H9 (cell line): ENCODE measurements at regions not wholly inside any gene's neighbourhood (a gene's known extent, or its start where the extent isn't known, plus 50 kb on each side); places are given as distances from the start of the nearest gene placed in this dataset.

Experiments used
- DNase-seq: peaks from one replicate; pipeline ENCODE4 v3.0.0-alpha.2; 2017
- H2AFZ ChIP-seq: one replicate; pipeline ENCODE4 v1.6.1; 2013; ENCODE audit warnings: mild to moderate bottlenecking, low read length, control low read depth, moderate library complexity
- H2AK5ac ChIP-seq: 2 replicates; pipeline ENCODE4 v1.6.1; 2013; ENCODE audit warnings: low read length, control low read depth, mixed read lengths; ENCODE audit not compliant: insufficient read length
- H2BK120ac ChIP-seq: one replicate; pipeline ENCODE4 v1.6.1; 2013; ENCODE audit warnings: low read depth, mild to moderate bottlenecking, low read length, control low read depth, inconsistent platforms; ENCODE audit not compliant: poor library complexity, severe bottlenecking
- H2BK12ac ChIP-seq: 2 replicates; pipeline ENCODE4 v1.6.1; 2013; ENCODE audit warnings: low read length, control low read depth, mixed read lengths, low read depth; ENCODE audit not compliant: insufficient read length
- H2BK15ac ChIP-seq: 2 replicates; pipeline ENCODE4 v1.6.1; 2013; ENCODE audit warnings: low read depth, low read length, control low read depth
- H2BK20ac ChIP-seq: one replicate; pipeline ENCODE4 v1.6.1; 2013; ENCODE audit warnings: low read depth, mild to moderate bottlenecking, low read length, control low read depth, inconsistent platforms; ENCODE audit not compliant: poor library complexity, severe bottlenecking
- H2BK5ac ChIP-seq: 2 replicates; pipeline ENCODE4 v1.6.1; 2013; ENCODE audit warnings: low read length, control low read depth, mixed read lengths; ENCODE audit not compliant: insufficient read length
- H3K14ac ChIP-seq: 2 replicates; pipeline ENCODE4 v1.6.1; 2013; ENCODE audit warnings: low read length, control low read depth; ENCODE audit not compliant: insufficient read depth
- H3K18ac ChIP-seq: 2 replicates; pipeline ENCODE4 v1.6.1; 2013; ENCODE audit warnings: low read depth, mild to moderate bottlenecking, mixed read lengths, low read length, control low read depth; ENCODE audit not compliant: insufficient read length
- H3K23ac ChIP-seq: 2 replicates; pipeline ENCODE4 v1.6.1; 2013; ENCODE audit warnings: low read length, control low read depth, mixed read lengths, low read depth; ENCODE audit not compliant: insufficient read length
- H3K23me2 ChIP-seq: 2 replicates; pipeline ENCODE4 v1.6.1; 2013; ENCODE audit warnings: low read depth, mild to moderate bottlenecking, mixed read lengths, low read length, control low read depth; ENCODE audit not compliant: insufficient read length, poor library complexity, severe bottlenecking
- H3K27ac ChIP-seq: 2 replicates; pipeline ENCODE4 v1.5.1; 2013; ENCODE audit warnings: low read length, control low read depth, mixed read lengths, low read depth; ENCODE audit not compliant: insufficient read length
- H3K27me3 ChIP-seq: 2 replicates; pipeline ENCODE4 v1.6.1; 2013; ENCODE audit warnings: low read length, control low read depth, inconsistent platforms; ENCODE audit not compliant: insufficient read depth
- H3K4ac ChIP-seq: 2 replicates; pipeline ENCODE4 v1.6.1; 2013; ENCODE audit warnings: low read depth, mild to moderate bottlenecking, control low read depth, inconsistent platforms, low read length, moderate library complexity
- H3K4me1 ChIP-seq: 2 replicates; pipeline ENCODE4 v1.6.1; 2013; ENCODE audit warnings: low read length, control low read depth, inconsistent platforms; ENCODE audit not compliant: insufficient read depth
- H3K4me2 ChIP-seq: 2 replicates; pipeline ENCODE4 v1.6.1; 2013; ENCODE audit warnings: low read length, control low read depth, mixed read lengths; ENCODE audit not compliant: insufficient read length, insufficient read depth
- H3K56ac ChIP-seq: 2 replicates; pipeline ENCODE4 v1.6.1; 2013; ENCODE audit warnings: low read depth, mild to moderate bottlenecking, mixed read lengths, low read length, control low read depth; ENCODE audit not compliant: insufficient read length
- H3K79me1 ChIP-seq: 2 replicates; pipeline ENCODE4 v1.6.1; 2013; ENCODE audit warnings: low read depth, mild to moderate bottlenecking, moderate library complexity, low read length, control low read depth, inconsistent platforms; ENCODE audit not compliant: insufficient read depth, poor library complexity, severe bottlenecking
- H3K79me2 ChIP-seq: 2 replicates; pipeline ENCODE4 v1.6.1; 2013; ENCODE audit warnings: low read length, control low read depth, inconsistent platforms; ENCODE audit not compliant: insufficient read depth
- H3K9ac ChIP-seq: 2 replicates; pipeline ENCODE4 v1.6.1; 2013; ENCODE audit warnings: low read length, control low read depth, mixed read lengths; ENCODE audit not compliant: insufficient read length; ENCODE audit errors: extremely low read depth
- H3K9me3 ChIP-seq: one replicate; pipeline ENCODE4 v1.6.1; 2013; ENCODE audit warnings: low read depth, low read length, inconsistent platforms; ENCODE audit not compliant: control insufficient read depth
- H3T11ph ChIP-seq: one replicate; pipeline ENCODE4 v1.6.1; 2013; ENCODE audit warnings: mild to moderate bottlenecking, low read length, control low read depth, inconsistent platforms
- H4K20me1 ChIP-seq: one replicate; pipeline ENCODE4 v1.6.1; 2013; ENCODE audit not compliant: control insufficient read depth, insufficient read length, insufficient read depth
- H4K5ac ChIP-seq: 2 replicates; pipeline ENCODE4 v1.6.1; 2013; ENCODE audit warnings: low read depth, mild to moderate bottlenecking, mixed read lengths, low read length, control low read depth; ENCODE audit not compliant: insufficient read length
- H4K8ac ChIP-seq: replicated peaks from 2 replicates; pipeline ENCODE4 v1.6.1; 2013; ENCODE audit warnings: low read length, control low read depth, mixed read lengths, low read depth; ENCODE audit not compliant: insufficient read length
- H4K91ac ChIP-seq: 2 replicates; pipeline ENCODE4 v1.6.1; 2013; ENCODE audit warnings: low read depth, mild to moderate bottlenecking, moderate library complexity, mixed read lengths, low read length, control low read depth; ENCODE audit not compliant: insufficient read length
- H3K27ac Mint-ChIP-seq, 3 experiments: 2 replicates in 2 of 3; 3 replicates in 1 of 3; pipeline ENCODE4 v1.8.0; 2020 to 2021; ENCODE audit warnings: mixed read lengths in 3 of 3, mild to moderate bottlenecking in 1 of 3, moderate library complexity in 1 of 3
- H3K27me3 Mint-ChIP-seq: 2 replicates; pipeline ENCODE4 v1.8.0; 2021; ENCODE audit warnings: low read depth, mild to moderate bottlenecking, moderate library complexity, mixed read lengths
- H3K36me3 Mint-ChIP-seq, 3 experiments: 2 replicates in 2 of 3; 3 replicates in 1 of 3; pipeline ENCODE4 v1.8.0; 2020 to 2021; ENCODE audit warnings: low read depth in 3 of 3, mixed read lengths in 3 of 3; ENCODE audit not compliant: insufficient read depth in 1 of 3
- H3K4me1 Mint-ChIP-seq, 2 experiments: 2 replicates each; pipeline ENCODE4 v1.8.0; 2020; ENCODE audit warnings: mixed read lengths in 2 of 2
- H3K4me3 Mint-ChIP-seq, 2 experiments: 2 replicates in 1 of 2; 3 replicates in 1 of 2; pipeline ENCODE4 v1.8.0; 2020 to 2021; ENCODE audit warnings: mild to moderate bottlenecking in 2 of 2, mixed read lengths in 2 of 2, moderate library complexity in 1 of 2
- H3K9me3 Mint-ChIP-seq, 2 experiments: 2 replicates in 1 of 2; 3 replicates in 1 of 2; pipeline ENCODE4 v1.8.0; 2020; ENCODE audit warnings: mild to moderate bottlenecking in 2 of 2, mixed read lengths in 2 of 2, moderate library complexity in 1 of 2
- CTCF ChIP-seq: fragments of 200-600 bp; sonication (generic); conservative IDR thresholded peaks from 3 replicates; pipeline ENCODE4 v1.8.0; 2021; ENCODE audit warnings: antibody characterized with exemption, mild to moderate bottlenecking
- WGBS: extraction: QIAGEN DNeasy Blood & Tissue Kit; methylation state at CpG from one replicate; pipeline ENCODE4 v1.1.7; 2013; ENCODE audit warnings: missing lambda C conversion rate, low lambda C conversion rate, mixed read lengths; ENCODE audit not compliant: insufficient read length; ENCODE audit errors: extremely low coverage; 5-methylcytosine and 5-hydroxymethylcytosine counted together

GRCh38 chr5:97547430-97547829 is 364.4 kb upstream of the RIOK2 start:
- H3K4me2 ChIP-seq: no peak overlapping the region
- no peak overlapping the region for H4K5ac ChIP-seq
- no peaks in the 10 kb centered on the region for H3K9me3 ChIP-seq
- H2AK5ac ChIP-seq: no peak overlapping the region
- Mint-ChIP-seq H3K4me1 (peaks cover 32 to 39% of the 10 kb centered on the region in 2 experiments), H3K27me3 (no peaks in the 10 kb centered on the region), H3K36me3 (peaks cover 0 to 3% (median 0%) of the 10 kb centered on the region in 3 experiments; a peak in 3 of 7 replicates), H3K4me3 (no peak overlapping the region), H3K9me3 (peaks cover 0 to 2% of the 10 kb centered on the region in 2 experiments; a peak in 4 of 5 replicates), H3K27ac (no peak overlapping the region)
- H3K4me1 ChIP-seq: no peaks in the 10 kb centered on the region
- H3K27ac ChIP-seq: no peak overlapping the region
- no peak overlapping the region for H3K9ac ChIP-seq
- H2BK15ac ChIP-seq: no peak overlapping the region
- no peaks in the 10 kb centered on the region for H4K20me1 ChIP-seq
- H3K23me2 ChIP-seq: no peaks in the 10 kb centered on the region
- H3K79me2 ChIP-seq: no peaks in the 10 kb centered on the region
- no peak overlapping the region for H4K91ac ChIP-seq
- no peak overlapping the region for H2BK120ac ChIP-seq
- no peak for DNase-seq
- no peak overlapping the region for H2BK12ac ChIP-seq
- H3T11ph ChIP-seq: no peak overlapping the region
- no peak overlapping the region for H3K56ac ChIP-seq
- no peak for TF ChIP-seq CTCF
- no peak overlapping the region for H2BK5ac ChIP-seq
- H3K27me3 ChIP-seq: no peaks in the 10 kb centered on the region
- H3K79me1 ChIP-seq: no peaks in the 10 kb centered on the region
- no peak overlapping the region for H4K8ac ChIP-seq
- H3K23ac ChIP-seq: no peak overlapping the region
- no CpG with 5 or more reads among the region's 2 CpGs for WGBS
- H2BK20ac ChIP-seq: no peak overlapping the region
- no peak overlapping the region for H3K18ac ChIP-seq
- H3K14ac ChIP-seq: no peak overlapping the region
- no peak overlapping the region for H2AFZ ChIP-seq
- H3K4ac ChIP-seq: no peak overlapping the region
